Ramos (cell line): ENCODE measurements at regions not wholly inside any gene's neighbourhood (a gene's known extent, or its start where the extent isn't known, plus 50 kb on each side); places are given as distances from the start of the nearest gene placed in this dataset.
"Not testable (repeated sequence)": the region's sequence is repeated elsewhere in the genome, so short reads cannot be mapped to it uniquely, and the experiment has no call there.

Experiments
- in situ Hi-C: fragments of 300-500 bp; cut with MboI; formaldehyde crosslinking; loops from one replicate; pipeline ENCODE4 v1.14.3; 2022; ENCODE audit warnings: low sequenced_read_pairs; ENCODE audit not compliant: unreplicated experiment

DNA sequence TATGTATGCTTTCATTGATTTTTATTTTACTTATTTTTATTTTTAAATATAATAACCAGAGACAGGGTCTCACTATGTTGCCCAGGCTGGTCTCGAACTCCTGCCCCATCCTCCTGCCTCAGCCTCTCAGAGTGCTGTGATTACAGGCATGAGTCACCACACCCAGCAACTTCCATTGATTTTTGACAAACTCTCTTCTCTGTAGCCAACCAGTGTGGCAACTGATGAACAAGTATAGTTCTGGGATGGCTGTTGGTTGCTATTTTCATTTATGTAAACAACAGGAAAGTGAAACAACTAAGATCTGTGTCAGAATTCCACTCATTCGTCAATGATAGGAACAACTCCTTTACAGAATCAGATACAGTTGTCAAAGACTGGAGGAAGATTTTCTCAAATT is 356.7 kb upstream of the JARID2 start:
- in situ Hi-C loops: no loop called here

DNA sequence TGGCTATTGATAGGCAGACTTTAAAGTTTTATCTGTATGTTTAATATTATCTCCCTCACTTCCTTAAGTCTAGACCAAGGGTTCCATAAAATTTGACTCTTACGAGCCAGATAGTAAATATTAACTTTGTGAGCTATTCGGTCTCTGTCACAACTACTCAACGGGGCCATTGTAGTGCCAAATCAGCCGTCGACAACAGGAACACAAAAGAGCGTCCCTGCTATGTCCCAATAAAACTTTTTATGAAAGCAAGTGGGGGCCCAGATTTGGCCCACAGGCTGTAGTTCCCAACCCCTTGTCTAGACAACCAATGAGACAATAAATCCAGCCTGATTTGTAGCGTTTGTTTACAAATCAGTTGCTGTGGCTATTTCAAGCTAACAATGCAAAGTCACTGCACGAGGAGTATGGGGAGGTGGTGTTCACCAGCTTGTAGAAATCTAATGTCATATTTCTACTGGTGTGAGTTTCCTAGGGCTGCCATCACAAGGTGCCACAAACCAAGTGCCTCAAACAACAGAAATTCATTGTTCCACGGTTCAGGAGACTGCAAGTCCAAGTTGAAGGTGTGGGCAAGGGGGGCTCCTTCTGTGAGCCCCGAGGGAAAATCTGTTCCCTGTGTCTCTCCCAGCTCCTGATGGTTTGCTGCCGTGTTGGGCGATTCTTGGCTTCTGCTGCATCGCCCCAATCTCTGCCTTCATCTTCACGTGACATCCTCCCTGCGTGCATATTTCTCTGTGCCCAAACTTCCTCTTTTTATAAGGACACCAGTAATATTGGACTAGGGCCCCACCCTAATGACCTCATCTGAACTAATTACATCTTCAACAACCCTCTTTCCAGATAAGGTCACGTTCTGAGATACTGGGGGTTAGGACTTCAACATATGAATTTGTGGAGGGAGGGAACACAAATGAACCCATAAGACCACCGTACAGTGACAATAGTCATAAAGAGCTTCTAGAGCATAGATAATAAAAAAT is 356.0 kb upstream of the JARID2 start:
- in situ Hi-C loops: no loop called here

- in situ Hi-C loops: not testable (repeated sequence)
These were observed 354.0 kb upstream of the JARID2 start for GRCh38 chr6:14891820-14892375.

- in situ Hi-C loops: no loop called here
These were observed 351.8 kb upstream of the JARID2 start for GRCh38 chr6:14894105-14894504.

- in situ Hi-C loops: no loop called here
These were observed 349.4 kb upstream of the JARID2 start for GRCh38 chr6:14896475-14896874.

DNA sequence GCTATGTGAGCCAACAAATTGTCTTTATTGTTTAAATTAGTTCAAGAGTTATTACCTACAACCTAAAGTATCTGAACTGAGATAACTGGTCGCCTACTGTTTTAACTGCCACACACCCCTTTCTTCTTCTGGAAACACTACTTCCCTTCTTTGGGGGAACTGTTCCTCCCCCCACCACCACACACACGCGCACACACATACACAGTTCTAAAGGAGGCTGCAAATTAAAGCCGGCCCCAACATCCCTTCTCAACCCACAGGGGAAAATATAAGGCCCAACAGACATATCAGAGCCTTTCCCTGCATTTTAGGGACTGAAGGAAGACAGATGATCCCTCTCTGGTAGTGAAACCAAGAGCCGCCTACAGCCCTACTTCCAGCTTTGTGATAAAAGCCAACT is 348.0 kb upstream of the JARID2 start:
- in situ Hi-C loops: no loop called here

- in situ Hi-C loops: not testable (repeated sequence)
These were observed 346.4 kb upstream of the JARID2 start for GRCh38 chr6:14899441-14899840.

- in situ Hi-C loops: no loop called here
These were observed 344.9 kb upstream of the JARID2 start for GRCh38 chr6:14900919-14901318.

DNA sequence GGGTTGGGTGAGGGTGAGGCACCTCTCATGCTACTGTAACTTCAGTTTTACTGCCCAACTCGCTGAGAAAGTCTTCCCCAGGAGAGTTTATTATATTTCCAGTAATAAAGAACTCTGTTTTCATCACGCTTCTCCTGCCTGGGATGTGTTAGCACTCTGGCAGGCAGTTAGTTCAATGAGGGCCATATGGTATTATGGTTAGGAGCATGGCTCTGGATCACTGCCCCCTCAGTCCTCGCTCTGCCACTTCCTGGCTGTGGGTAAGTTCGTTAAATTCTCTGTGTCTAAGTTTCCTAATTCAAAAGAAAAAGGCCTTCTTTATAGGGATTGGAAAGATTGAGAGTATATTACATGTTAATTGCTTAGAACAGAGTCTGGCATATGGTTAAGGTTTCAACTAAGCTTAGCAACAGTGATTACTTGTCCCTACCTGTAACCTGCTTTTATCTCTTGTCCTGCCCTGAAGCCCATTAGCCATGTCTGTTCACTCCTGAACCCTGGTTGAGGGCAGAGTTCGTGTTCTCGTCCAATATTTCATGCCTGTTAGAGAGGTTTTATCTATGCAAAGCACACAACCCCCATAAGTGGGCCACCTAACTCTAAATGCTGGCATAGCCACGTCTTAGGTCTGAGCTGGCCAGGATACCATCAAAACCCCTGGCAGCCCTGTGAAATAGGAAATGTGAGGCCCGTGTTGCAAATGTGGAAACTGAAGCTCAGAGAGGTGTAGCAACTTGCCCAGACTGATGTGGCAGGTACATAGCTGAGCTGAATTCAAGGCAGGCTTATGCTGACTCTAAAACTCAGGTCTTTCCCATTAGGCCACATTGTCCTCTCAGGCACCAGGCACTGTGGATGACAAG is 342.5 kb upstream of the JARID2 start:
- in situ Hi-C loops: no loop called here

DNA sequence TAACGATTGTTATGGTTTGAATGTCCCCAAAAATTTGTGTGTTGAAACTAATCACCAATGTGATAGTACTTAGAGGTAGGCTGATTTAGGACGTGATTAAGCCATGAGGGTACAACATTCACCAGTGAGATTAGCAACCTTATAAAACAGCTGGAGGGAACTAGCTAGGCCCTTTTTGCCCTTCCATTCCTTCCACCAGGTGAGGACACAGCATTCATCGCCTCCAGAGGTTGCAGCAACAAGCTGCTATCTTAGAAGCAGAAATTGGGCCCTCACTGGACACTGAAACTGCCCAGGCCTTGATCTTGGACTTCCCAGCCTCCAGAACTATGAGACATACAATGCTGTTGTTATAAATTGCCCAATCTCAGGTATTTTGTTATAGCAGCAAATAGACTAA is 340.7 kb upstream of the JARID2 start:
- in situ Hi-C loops: no loop called here

GRCh38 chr6:14906621-14907020 is 339.2 kb upstream of the JARID2 start:
- in situ Hi-C loops: no loop called here

GRCh38 chr6:14910692-14911547 is 334.9 kb upstream of the JARID2 start:
- in situ Hi-C loops: no loop called here

GRCh38 chr6:14912226-14912625 is 333.6 kb upstream of the JARID2 start:
- in situ Hi-C loops: no loop called here

- in situ Hi-C loops: no loop called here
These were observed 333.2 kb upstream of the JARID2 start for GRCh38 chr6:14912706-14913105.

DNA sequence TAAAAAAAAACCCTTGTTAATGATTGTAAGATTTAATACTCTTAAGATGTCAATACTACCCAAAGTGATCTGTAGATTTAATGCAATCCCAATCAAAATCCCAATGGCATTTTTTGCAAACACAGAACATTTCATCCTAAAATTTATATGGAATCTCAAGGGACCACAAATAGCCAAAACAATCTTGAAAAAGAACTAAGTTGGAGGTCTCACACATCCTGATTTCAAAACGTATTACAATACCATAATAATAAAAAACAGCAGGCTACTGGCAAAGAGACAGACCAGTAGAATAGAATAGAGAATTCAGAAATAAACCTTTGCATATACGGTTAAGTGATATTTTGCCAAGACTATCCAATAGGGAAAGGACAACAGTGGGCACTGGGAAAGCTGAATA is 331.9 kb upstream of the JARID2 start:
- in situ Hi-C loops: no loop called here

GRCh38 chr6:14915888-14916832 is 329.7 kb upstream of the JARID2 start:
- in situ Hi-C loops: no loop called here

DNA sequence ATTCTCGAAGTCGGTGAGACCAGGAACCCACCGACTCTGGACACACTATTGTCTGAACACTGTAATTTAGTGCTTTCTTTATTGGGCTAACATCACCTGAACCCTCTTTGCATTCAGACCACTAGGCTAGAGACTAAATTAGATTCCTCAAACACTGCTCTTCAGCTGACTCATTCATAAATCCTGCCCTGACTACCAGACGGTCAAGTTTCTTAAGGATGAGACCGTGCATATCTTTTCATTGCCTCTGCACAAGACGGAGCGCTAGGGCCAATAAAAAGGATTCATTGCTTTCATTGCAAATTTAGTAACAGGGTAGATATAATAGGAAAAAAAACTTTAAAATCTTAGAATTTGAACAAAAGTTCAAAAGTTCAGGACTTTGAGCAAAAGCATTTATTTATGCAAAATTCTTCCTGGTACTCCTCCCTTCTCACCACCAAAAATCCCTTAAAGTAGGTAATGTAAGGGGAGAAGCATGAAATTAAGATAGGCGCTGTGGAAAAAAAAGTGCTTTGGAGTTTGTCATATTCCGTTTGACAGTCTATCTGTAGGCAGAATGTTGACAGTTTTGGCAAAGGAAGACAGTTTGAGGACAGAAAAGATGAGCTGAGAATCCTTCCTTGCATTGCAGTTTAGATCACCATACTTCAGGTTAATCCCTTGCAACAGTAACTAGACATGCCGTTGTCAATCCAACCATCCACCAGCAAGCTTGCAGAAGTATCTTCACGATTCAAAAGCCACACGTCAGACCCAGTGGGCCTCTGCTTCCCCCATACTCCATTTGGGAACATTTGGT is 328.6 kb upstream of the JARID2 start:
- in situ Hi-C loops: no loop called here
